Panc1 (cell line): ENCODE measurements at regions not wholly inside any gene's neighbourhood (a gene's known extent, or its start where the extent isn't known, plus 50 kb on each side); places are given as distances from the start of the nearest gene placed in this dataset.

Experiments used
- ATAC-seq: fragments of 200-7000 bp; cut with Tn5 transposase; 2 replicates; pipeline ENCODE4 v1.9.1; 2020; ENCODE audit warnings: mild to moderate bottlenecking, moderate library complexity
- BruUV-seq: library from RNA; stranded (reverse); fragments of 400-500 nt; replicated peaks from 2 replicates; lab custom pipeline; 2021; lab: Mats Ljungman, UMichigan
- CTCF ChIA-PET: fragments of 300-600 bp; sonication (Branson Sonifier 250); formaldehyde crosslinking; loops from one replicate; lab custom pipeline; 2022; ENCODE audit warnings: antibody characterized with exemption; lab: Charles Lee
- POLR2A ChIA-PET: fragments of 300-600 bp; sonication (Branson Sonifier 250); formaldehyde crosslinking; loops from one replicate; lab custom pipeline; 2022; ENCODE audit warnings: antibody characterized with exemption; lab: Charles Lee
- DNase-seq: peaks from one replicate; pipeline ENCODE4 v3.0.0-alpha.2; 2010; ENCODE audit warnings: low read depth, low spot score
- H3K27ac ChIP-seq: 2 replicates; pipeline ENCODE4 v1.5.1; 2011; ENCODE audit warnings: mild to moderate bottlenecking, low read length, inconsistent platforms
- H3K27me3 ChIP-seq: fragments of 200-500 bp; sonication (Bioruptor generic); 2 replicates; pipeline ENCODE4 v1.6.0; 2014; ENCODE audit warnings: low read length, inconsistent platforms; ENCODE audit not compliant: control insufficient read depth, insufficient read depth
- H3K36me3 ChIP-seq: fragments of 200-500 bp; sonication (Bioruptor generic); 2 replicates; pipeline ENCODE4 v1.5.1; 2014; ENCODE audit warnings: inconsistent platforms, mild to moderate bottlenecking, low read length, moderate library complexity; ENCODE audit not compliant: control insufficient read depth, insufficient read depth
- H3K4me1 ChIP-seq: 2 replicates; pipeline ENCODE4 v1.5.1; 2011; ENCODE audit warnings: inconsistent platforms, mild to moderate bottlenecking, low read length, moderate library complexity; ENCODE audit not compliant: control insufficient read depth, insufficient read depth
- H3K4me3 ChIP-seq, 2 experiments: 2 replicates each; pipeline ENCODE4 v1.5.1; 2011 to 2012; ENCODE audit warnings: low read depth in 2 of 2, low read length in 2 of 2, mild to moderate bottlenecking in 2 of 2, inconsistent platforms in 1 of 2, moderate library complexity in 1 of 2
- H3K9me3 ChIP-seq: fragments of 200-500 bp; sonication (Bioruptor generic); 2 replicates; pipeline ENCODE4 v1.5.1; 2014; ENCODE audit warnings: low read depth, mild to moderate bottlenecking, inconsistent platforms, low read length, moderate library complexity; ENCODE audit not compliant: control insufficient read depth, insufficient read depth
- POLR2AphosphoS5 ChIP-seq: IDR thresholded peaks from 2 replicates; pipeline ENCODE4 v1.6.1; 2012; ENCODE audit warnings: mild to moderate bottlenecking, low read depth, low read length, moderate library complexity
- SIN3A ChIP-seq: IDR thresholded peaks from 2 replicates; pipeline ENCODE4 v1.6.1; 2012; ENCODE audit warnings: low read depth, mild to moderate bottlenecking, low read length, moderate library complexity, borderline replicate concordance; ENCODE audit not compliant: insufficient read depth
- TCF7L2 ChIP-seq: IDR thresholded peaks from 2 replicates; pipeline ENCODE4 v1.6.1; 2011; ENCODE audit warnings: mild to moderate bottlenecking, low read depth, low read length, inconsistent platforms
- in situ Hi-C: cut with HindIII; loops from 2 replicates; pipeline ENCODE4 v1.10.0; 2016; ENCODE audit warnings: low sequenced_read_pairs, low pct_unique_long_range_greater_than_20kb
- intact Hi-C: fragments of 100-400 bp; cut with micrococcal nuclease; formaldehyde crosslinking; loops from one replicate; pipeline ENCODE4 v1.10.0; 2022; ENCODE audit not compliant: unreplicated experiment
- TF ChIP-seq, protein P1 (sequence below): fragments of 450-650 bp; IDR thresholded peaks from 2 replicates; pipeline ENCODE4 v1.5.1; 2017; ENCODE audit warnings: mild to moderate bottlenecking
- TF ChIP-seq, protein P2 (sequence below), 2 experiments: IDR thresholded peaks; 2 replicates each; pipeline ENCODE4 v1.6.1; 2011 to 2012; ENCODE audit warnings: low read depth in 2 of 2, control low read depth in 1 of 2, low read length in 1 of 2, mild to moderate bottlenecking in 1 of 2, moderate library complexity in 1 of 2; ENCODE audit not compliant: insufficient read depth in 1 of 2

DNA sequence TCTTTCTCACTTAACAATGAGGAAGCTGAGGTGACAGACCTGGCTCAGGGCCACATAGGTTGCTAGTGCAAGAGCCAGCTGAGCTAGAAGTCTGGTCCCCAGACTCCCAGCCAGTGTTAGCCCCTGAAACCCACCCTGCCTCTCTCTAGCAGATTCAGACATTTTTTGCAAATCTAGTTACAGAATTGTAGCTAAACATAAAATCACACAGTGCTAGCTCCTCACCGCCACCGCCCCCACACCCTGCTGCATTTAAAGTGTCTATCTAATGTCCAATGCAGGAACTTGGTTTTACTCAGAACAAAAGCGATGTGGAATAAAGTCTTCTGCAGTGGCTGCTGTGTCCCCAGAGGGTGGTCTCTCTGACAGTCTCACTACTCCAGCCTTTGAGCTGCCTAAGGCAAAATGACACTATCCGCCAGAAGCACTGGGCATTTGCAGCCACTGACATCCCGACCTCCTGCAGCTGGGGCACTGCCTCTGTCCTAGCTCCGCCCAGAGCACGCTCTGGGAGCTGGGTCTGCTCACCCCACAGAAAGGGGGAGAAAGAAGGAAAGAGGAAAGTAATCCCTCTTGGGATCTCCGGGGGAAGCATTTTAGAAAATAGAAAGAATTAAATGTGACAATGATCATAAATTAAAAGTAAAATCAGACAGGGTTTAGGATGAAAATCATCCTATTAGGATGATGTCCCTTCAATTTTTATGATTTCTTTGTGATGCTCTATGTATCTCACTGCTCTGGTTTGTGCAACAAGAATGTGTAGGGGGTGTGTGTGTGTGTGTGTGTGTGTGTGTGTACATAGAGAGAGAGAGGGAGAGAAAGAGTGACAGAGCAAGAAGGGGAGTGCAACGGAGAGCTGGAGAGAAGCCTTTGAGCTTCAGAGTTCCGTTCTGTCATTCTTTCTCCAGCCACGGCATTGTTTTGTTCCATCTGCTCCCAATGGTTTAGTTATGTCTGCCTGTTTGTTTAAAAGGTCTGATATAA, 50.5 kb upstream of the ST8SIA3 start:
- H3K36me3 ChIP-seq = no peaks in the 10 kb centered on the region
- H3K4me3 ChIP-seq = no peak overlapping the region
- intact Hi-C loops (no loop called here), in situ Hi-C loops (no loop called here)
- ATAC-seq (no peak), DNase-seq (no peak)
- no peaks in the 10 kb centered on the region for H3K27me3 ChIP-seq
- no peaks in the 10 kb centered on the region for H3K9me3 ChIP-seq
- no peak overlapping the region for H3K27ac ChIP-seq
- ChIA-PET CTCF (interaction anchor here (0.6 kb wide), 1 partner anchor 9 kb away, joined by 3 read pairs; no protein-coding TSS in a partner anchor), POLR2A (no interaction called here)
- no TSS peak for BruUV-seq
- H3K4me1 ChIP-seq = no peaks in the 10 kb centered on the region
- TF ChIP-seq, protein P1, sequence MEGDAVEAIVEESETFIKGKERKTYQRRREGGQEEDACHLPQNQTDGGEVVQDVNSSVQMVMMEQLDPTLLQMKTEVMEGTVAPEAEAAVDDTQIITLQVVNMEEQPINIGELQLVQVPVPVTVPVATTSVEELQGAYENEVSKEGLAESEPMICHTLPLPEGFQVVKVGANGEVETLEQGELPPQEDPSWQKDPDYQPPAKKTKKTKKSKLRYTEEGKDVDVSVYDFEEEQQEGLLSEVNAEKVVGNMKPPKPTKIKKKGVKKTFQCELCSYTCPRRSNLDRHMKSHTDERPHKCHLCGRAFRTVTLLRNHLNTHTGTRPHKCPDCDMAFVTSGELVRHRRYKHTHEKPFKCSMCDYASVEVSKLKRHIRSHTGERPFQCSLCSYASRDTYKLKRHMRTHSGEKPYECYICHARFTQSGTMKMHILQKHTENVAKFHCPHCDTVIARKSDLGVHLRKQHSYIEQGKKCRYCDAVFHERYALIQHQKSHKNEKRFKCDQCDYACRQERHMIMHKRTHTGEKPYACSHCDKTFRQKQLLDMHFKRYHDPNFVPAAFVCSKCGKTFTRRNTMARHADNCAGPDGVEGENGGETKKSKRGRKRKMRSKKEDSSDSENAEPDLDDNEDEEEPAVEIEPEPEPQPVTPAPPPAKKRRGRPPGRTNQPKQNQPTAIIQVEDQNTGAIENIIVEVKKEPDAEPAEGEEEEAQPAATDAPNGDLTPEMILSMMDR = no peak
- TF ChIP-seq SIN3A (no peak), POLR2AphosphoS5 (no peak), TCF7L2 (no peak)
- TF ChIP-seq, protein P2, sequence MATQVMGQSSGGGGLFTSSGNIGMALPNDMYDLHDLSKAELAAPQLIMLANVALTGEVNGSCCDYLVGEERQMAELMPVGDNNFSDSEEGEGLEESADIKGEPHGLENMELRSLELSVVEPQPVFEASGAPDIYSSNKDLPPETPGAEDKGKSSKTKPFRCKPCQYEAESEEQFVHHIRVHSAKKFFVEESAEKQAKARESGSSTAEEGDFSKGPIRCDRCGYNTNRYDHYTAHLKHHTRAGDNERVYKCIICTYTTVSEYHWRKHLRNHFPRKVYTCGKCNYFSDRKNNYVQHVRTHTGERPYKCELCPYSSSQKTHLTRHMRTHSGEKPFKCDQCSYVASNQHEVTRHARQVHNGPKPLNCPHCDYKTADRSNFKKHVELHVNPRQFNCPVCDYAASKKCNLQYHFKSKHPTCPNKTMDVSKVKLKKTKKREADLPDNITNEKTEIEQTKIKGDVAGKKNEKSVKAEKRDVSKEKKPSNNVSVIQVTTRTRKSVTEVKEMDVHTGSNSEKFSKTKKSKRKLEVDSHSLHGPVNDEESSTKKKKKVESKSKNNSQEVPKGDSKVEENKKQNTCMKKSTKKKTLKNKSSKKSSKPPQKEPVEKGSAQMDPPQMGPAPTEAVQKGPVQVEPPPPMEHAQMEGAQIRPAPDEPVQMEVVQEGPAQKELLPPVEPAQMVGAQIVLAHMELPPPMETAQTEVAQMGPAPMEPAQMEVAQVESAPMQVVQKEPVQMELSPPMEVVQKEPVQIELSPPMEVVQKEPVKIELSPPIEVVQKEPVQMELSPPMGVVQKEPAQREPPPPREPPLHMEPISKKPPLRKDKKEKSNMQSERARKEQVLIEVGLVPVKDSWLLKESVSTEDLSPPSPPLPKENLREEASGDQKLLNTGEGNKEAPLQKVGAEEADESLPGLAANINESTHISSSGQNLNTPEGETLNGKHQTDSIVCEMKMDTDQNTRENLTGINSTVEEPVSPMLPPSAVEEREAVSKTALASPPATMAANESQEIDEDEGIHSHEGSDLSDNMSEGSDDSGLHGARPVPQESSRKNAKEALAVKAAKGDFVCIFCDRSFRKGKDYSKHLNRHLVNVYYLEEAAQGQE (IDR thresholded peaks at IDR 0.05; ENCODE audit: insufficient read depth in 1 of 2, low read depth in 2 of 2, low read length in 1 of 2) = no peak
